A549 (cell line): ENCODE measurements at regions not wholly inside any gene's neighbourhood (a gene's known extent, or its start where the extent isn't known, plus 50 kb on each side); places are given as distances from the start of the nearest gene placed in this dataset.

Experiments used
- ATAC-seq, 2 experiments: fragments of 200-7000 bp in 1 of 2; fragments of >200 bp in 1 of 2; cut with Nextera tagmentation in 1 of 2; cut with Tn5 transposase in 1 of 2; 3 replicates each; pipeline versions ENCODE4 v1.8.0 to v1.9.1; 2018 to 2020; ENCODE audit warnings: mild to moderate bottlenecking in 1 of 2, moderate library complexity in 1 of 2
- CTCF ChIA-PET: fragments of 300-600 bp; sonication (Branson Sonifier 250); formaldehyde crosslinking; extraction: SDS; loops from one replicate; lab custom pipeline; 2021; ENCODE audit warnings: antibody characterized with exemption, inconsistent platforms; lab: Yijun Ruan, JAX
- POLR2A ChIA-PET: fragments of 350-600 bp; formaldehyde crosslinking; extraction: SDS; loops from one replicate; lab custom pipeline; 2021; ENCODE audit warnings: antibody characterized with exemption, inconsistent platforms; lab: Yijun Ruan, JAX
- DNase-seq, 2 experiments: peaks; one replicate each; pipeline versions ENCODE4 v3.0.0 to v3.0.0-alpha.2; 2011 to 2016; ENCODE audit warnings: low read depth in 1 of 2, low spot score in 1 of 2
- FAIRE-seq: peaks from 2 replicates; lab custom pipeline; 2011; peaks lifted over from hg19 to GRCh38; lab: Jason Lieb, UNC
- H3K27ac ChIP-seq, 2 experiments: fragments of >200 bp; sonication (Bioruptor Twin); formaldehyde crosslinking; 3 replicates each; pipeline ENCODE4 v1.5.1; 2016 to 2017
- H3K4me1 ChIP-seq: fragments of >200 bp; sonication (Bioruptor Twin); formaldehyde crosslinking; 3 replicates; pipeline ENCODE4 v1.6.1; 2016
- H3K4me2 ChIP-seq: fragments of >200 bp; sonication (Bioruptor Twin); formaldehyde crosslinking; 3 replicates; pipeline ENCODE4 v1.6.1; 2016
- H3K4me3 ChIP-seq: fragments of >200 bp; sonication (Bioruptor Twin); formaldehyde crosslinking; 3 replicates; pipeline ENCODE4 v1.5.1; 2016
- H3K9me3 ChIP-seq: fragments of >200 bp; sonication (Bioruptor Twin); formaldehyde crosslinking; 3 replicates; pipeline ENCODE4 v1.6.1; 2016
- BCL3 ChIP-seq: fragments of >200 bp; sonication (Bioruptor Twin); formaldehyde crosslinking; IDR thresholded peaks from 3 replicates; pipeline ENCODE4 v1.6.1; 2016
- CBX2 ChIP-seq: fragments of 200-600 bp; sonication (generic); IDR thresholded peaks from 2 replicates; pipeline ENCODE4 v1.6.1; 2016; ENCODE audit warnings: low read depth, mild to moderate bottlenecking, borderline replicate concordance
- CHD4 ChIP-seq: fragments of 200-600 bp; sonication (generic); IDR thresholded peaks from 2 replicates; pipeline ENCODE4 v1.6.1; 2016; ENCODE audit warnings: antibody characterized with exemption, mild to moderate bottlenecking, borderline replicate concordance
- EHMT2 ChIP-seq: fragments of 200-600 bp; sonication (generic); IDR thresholded peaks from 2 replicates; pipeline ENCODE4 v1.6.1; 2016; ENCODE audit warnings: antibody characterized with exemption, low read depth, mild to moderate bottlenecking, moderate library complexity
- EP300 ChIP-seq, 2 experiments: fragments of >200 bp; sonication (Bioruptor Twin); formaldehyde crosslinking; IDR thresholded peaks; 2 replicates in 1 of 2; 3 replicates in 1 of 2; pipeline ENCODE4 v1.6.1; 2016 to 2017
- ESRRA ChIP-seq: fragments of 150-350 bp; IDR thresholded peaks from 2 replicates; pipeline ENCODE4 v1.6.1; 2014; ENCODE audit warnings: mild to moderate bottlenecking, low read length, borderline replicate concordance
- HOXA7 ChIP-seq: fragments of 250-450 bp; sonication (Bioruptor Pico); IDR thresholded peaks from 2 replicates; pipeline ENCODE4 v1.5.0; 2020; ENCODE audit warnings: mild to moderate bottlenecking, moderate library complexity
- JUN ChIP-seq, 2 experiments: fragments of >200 bp; sonication (Bioruptor Twin); formaldehyde crosslinking; IDR thresholded peaks; 2 replicates in 1 of 2; 3 replicates in 1 of 2; pipeline ENCODE4 v1.6.1; 2016 to 2017
- JUNB ChIP-seq: fragments of >200 bp; sonication (Bioruptor Twin); formaldehyde crosslinking; IDR thresholded peaks from 2 replicates; pipeline ENCODE4 v1.6.1; 2016
- KDM5A ChIP-seq: fragments of 200-600 bp; sonication (generic); IDR thresholded peaks from 2 replicates; pipeline ENCODE4 v1.6.1; 2016; ENCODE audit warnings: antibody characterized with exemption, mild to moderate bottlenecking
- MAFK ChIP-seq: fragments of 450-650 bp; IDR thresholded peaks from 2 replicates; pipeline ENCODE4 v1.6.1; 2014; ENCODE audit not compliant: partially characterized antibody
- NFE2L2 ChIP-seq: fragments of 150-350 bp; conservative IDR thresholded peaks from 2 replicates; pipeline ENCODE4 v1.6.1; 2014; ENCODE audit warnings: low read length
- NR3C1 ChIP-seq: fragments of >200 bp; sonication (Bioruptor Twin); formaldehyde crosslinking; IDR thresholded peaks from 3 replicates; pipeline ENCODE4 v1.6.1; 2017
- PBX3 ChIP-seq: IDR thresholded peaks from 2 replicates; pipeline ENCODE4 v1.6.1; 2012
- RCOR1 ChIP-seq: fragments of 150-350 bp; IDR thresholded peaks from 2 replicates; pipeline ENCODE4 v1.6.1; 2014; ENCODE audit warnings: antibody characterized with exemption, low read length, low read depth
- RFX5 ChIP-seq: fragments of 450-650 bp; IDR thresholded peaks from 2 replicates; pipeline ENCODE4 v1.7.1; 2014; ENCODE audit warnings: antibody characterized with exemption, mild to moderate bottlenecking, moderate library complexity
- USF2 ChIP-seq: fragments of 450-650 bp; IDR thresholded peaks from 2 replicates; pipeline ENCODE4 v1.6.1; 2014; ENCODE audit warnings: antibody characterized with exemption
- ZSCAN20 ChIP-seq: fragments of 250-450 bp; sonication (Bioruptor Pico); IDR thresholded peaks from 2 replicates; pipeline ENCODE4 v1.8.0; 2022; ENCODE audit warnings: mild to moderate bottlenecking, moderate library complexity
- WGBS: methylation state at CpG from one replicate; pipeline ENCODE4 v1.1.6; 2017; ENCODE audit errors: missing lambda C conversion rate; 5-methylcytosine and 5-hydroxymethylcytosine counted together
- TF ChIP-seq, protein P1 (sequence below): fragments of 200-600 bp; sonication (generic); IDR thresholded peaks from 2 replicates; pipeline ENCODE4 v1.6.1; 2016; ENCODE audit warnings: antibody characterized with exemption, mild to moderate bottlenecking, moderate library complexity

DNA sequence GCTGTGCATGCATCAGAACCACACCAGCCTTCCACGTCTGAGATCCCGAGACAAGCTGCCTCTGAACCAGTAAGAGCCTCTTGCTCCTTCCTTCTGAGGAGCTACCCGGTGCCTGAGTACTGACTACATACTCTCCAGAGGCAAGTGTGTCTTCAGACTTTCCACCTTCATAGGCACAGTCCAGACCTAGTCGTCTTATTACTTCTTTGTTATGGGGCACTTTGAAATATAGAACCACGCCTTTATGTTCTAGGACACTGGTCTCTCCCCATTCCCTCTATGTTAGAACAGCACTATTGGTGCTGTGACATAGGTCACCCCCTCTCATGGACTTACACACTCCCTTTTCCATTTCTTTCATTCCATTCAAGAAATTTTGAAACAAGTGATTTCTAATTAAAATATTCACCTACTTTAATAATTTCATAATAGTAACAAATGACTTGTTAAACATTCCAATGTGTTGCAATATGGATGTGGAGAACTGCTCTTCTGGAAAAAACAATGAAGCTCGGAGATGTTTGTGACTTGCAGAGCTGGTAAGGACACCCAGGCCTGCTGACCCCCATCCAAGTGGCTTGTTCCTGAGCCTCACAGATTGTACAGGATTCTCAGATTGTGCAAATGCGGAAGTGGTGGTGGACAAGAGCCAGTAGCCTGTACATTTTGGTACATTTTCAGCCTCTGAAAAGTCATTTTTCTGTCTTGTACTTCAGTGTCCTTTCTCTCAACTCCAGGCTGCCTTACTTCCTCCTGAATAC is 76.1 kb upstream of the SIPA1L2 start:
- ChIA-PET POLR2A (no interaction called here), CTCF (no interaction called here)
- DNase-seq (no peak), FAIRE-seq (no peak), ATAC-seq (peak in 1 of 2 experiments; percentile 33; a peak in 3 of 6 replicates)
- Histone ChIP-seq H3K27ac (peak overlapping the region; percentile 74; a peak in 5 of 6 replicates), H3K4me3 (no peak overlapping the region), H3K4me2 (peak overlapping the region; percentile 58; the same call in 1 of the 3 replicates), H3K4me1 (peaks cover 20% of the 10 kb centered on the region), H3K9me3 (0 out of 3 replicates have a peak, but pooled peaks cover 6% of the 10 kb centered on the region)
- 94% methylated on average over 7 of the region's 7 CpGs for WGBS
- TF ChIP-seq EP300 (IDR thresholded peaks at IDR 0.05) = no peak
- no peak for TF ChIP-seq HOXA7
- TF ChIP-seq, protein P1, sequence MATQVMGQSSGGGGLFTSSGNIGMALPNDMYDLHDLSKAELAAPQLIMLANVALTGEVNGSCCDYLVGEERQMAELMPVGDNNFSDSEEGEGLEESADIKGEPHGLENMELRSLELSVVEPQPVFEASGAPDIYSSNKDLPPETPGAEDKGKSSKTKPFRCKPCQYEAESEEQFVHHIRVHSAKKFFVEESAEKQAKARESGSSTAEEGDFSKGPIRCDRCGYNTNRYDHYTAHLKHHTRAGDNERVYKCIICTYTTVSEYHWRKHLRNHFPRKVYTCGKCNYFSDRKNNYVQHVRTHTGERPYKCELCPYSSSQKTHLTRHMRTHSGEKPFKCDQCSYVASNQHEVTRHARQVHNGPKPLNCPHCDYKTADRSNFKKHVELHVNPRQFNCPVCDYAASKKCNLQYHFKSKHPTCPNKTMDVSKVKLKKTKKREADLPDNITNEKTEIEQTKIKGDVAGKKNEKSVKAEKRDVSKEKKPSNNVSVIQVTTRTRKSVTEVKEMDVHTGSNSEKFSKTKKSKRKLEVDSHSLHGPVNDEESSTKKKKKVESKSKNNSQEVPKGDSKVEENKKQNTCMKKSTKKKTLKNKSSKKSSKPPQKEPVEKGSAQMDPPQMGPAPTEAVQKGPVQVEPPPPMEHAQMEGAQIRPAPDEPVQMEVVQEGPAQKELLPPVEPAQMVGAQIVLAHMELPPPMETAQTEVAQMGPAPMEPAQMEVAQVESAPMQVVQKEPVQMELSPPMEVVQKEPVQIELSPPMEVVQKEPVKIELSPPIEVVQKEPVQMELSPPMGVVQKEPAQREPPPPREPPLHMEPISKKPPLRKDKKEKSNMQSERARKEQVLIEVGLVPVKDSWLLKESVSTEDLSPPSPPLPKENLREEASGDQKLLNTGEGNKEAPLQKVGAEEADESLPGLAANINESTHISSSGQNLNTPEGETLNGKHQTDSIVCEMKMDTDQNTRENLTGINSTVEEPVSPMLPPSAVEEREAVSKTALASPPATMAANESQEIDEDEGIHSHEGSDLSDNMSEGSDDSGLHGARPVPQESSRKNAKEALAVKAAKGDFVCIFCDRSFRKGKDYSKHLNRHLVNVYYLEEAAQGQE = no peak
- TF ChIP-seq USF2 = no peak
- TF ChIP-seq BCL3 = no peak
- no peak for TF ChIP-seq NFE2L2
- no peak for TF ChIP-seq PBX3
- TF ChIP-seq NR3C1 = no peak
- TF ChIP-seq JUN (IDR thresholded peaks at IDR 0.05) = no peak
- TF ChIP-seq CHD4 = no peak
- no peak for TF ChIP-seq CBX2
- no peak for TF ChIP-seq RFX5
- no peak for TF ChIP-seq EHMT2

DNA sequence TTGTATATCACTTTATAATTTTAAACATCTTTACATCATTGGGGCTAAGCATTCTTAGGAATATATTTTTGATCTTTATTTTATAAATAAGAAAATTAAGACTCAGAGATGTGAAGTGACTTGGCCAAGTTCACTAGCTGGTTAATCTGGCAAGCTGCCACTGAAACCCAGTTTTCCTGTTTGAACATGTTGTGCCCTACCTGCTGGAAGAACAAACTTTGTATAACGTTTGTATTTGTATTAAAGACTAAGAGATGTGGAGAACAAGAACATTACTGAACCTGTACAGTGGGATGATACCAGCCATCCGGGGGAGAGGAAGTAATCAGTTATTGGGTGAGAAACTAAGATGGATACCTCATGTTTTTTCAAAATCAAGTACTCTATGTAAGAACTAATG is 77.2 kb upstream of the SIPA1L2 start:
- WGBS = 48% methylated on average over 2 of the region's 2 CpGs
- Histone ChIP-seq H3K9me3 (no peaks in the 10 kb centered on the region), H3K4me2 (no peak overlapping the region), H3K27ac (peak overlapping the region in 1 of 2 experiments; percentile 37; a peak in 1 of 6 replicates), H3K4me1 (peaks cover 20% of the 10 kb centered on the region), H3K4me3 (no peak overlapping the region)
- no peak for DNase-seq
- ATAC-seq = no peak
- ChIA-PET POLR2A (no interaction called here), CTCF (interaction anchor here (0.7 kb wide), 1 partner anchor 1232 kb away, joined by 5 read pairs; no protein-coding TSS in a partner anchor)
- TF ChIP-seq ESRRA = no peak
- no peak for TF ChIP-seq KDM5A
- no peak for TF ChIP-seq JUNB
- TF ChIP-seq EHMT2 = no peak
- TF ChIP-seq CBX2 = no peak
- no peak for TF ChIP-seq MAFK
- no peak for TF ChIP-seq RCOR1
- no peak for TF ChIP-seq ZSCAN20 (CRISPR knock-in tag)
- FAIRE-seq = no peak
